ENCODE measurements at regions not wholly inside any gene's neighbourhood (a gene's known extent, or its start where the extent isn't known, plus 50 kb on each side); places are given as distances from the start of the nearest gene placed in this dataset.

DNA sequence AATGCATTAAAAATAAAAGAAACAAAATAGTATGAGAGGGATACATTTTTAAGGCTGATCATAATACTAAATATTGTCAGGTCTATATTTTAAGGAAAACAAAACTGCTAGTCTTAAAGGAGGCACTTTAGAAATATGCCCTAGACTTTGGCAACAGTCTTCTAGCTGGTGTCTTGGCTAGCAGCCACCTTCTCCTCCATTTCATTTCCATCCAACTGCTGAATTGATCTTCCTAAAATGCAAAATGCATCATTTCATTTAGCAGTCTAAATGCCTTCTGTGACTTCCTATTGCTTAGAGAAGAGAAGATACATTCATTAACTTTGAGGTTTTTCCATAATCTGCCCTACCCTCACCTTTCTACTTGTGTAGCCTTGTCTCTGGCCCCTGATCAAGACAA lies 1404.1 kb downstream of the CDH11 start:
- no peaks in the 10 kb centered on the region for H3K79me2 ChIP-seq (ENCODE audit: insufficient read depth, low read length)
- no peak overlapping the region for H2BK12ac ChIP-seq (ENCODE audit: insufficient read length, low read depth, low read length)
- H3K14ac ChIP-seq (ENCODE audit: insufficient read depth, low read length): no peak overlapping the region
- no peaks in the 10 kb centered on the region for H3K4me1 ChIP-seq (ENCODE audit: insufficient read depth, low read length)
- H4K20me1 ChIP-seq (ENCODE audit: control insufficient read depth, insufficient read depth, insufficient read length): no peaks in the 10 kb centered on the region
- H4K8ac ChIP-seq (replicated peaks; ENCODE audit: insufficient read length, low read depth, low read length): no peak overlapping the region
- no peak overlapping the region for H3K4ac ChIP-seq (ENCODE audit: low read depth, low read length)
- no peak overlapping the region for H3K4me3 Mint-ChIP-seq
- no peak overlapping the region for H3K27ac Mint-ChIP-seq
- peaks cover 6 to 8% of the 10 kb centered on the region in 2 experiments; a peak in 3 of 5 replicates for H3K9me3 Mint-ChIP-seq
- H2BK120ac ChIP-seq (ENCODE audit: low read depth, low read length, poor library complexity, severe bottlenecking): no peak overlapping the region
- no peak overlapping the region for H3K23ac ChIP-seq (ENCODE audit: insufficient read length, low read depth, low read length)
- no peak overlapping the region for H3K4me2 ChIP-seq (ENCODE audit: insufficient read depth, insufficient read length, low read length)
- H3K18ac ChIP-seq (ENCODE audit: insufficient read length, low read depth, low read length): no peak overlapping the region
- no peak overlapping the region for H3K9ac ChIP-seq (ENCODE audit: extremely low read depth, insufficient read length, low read length)
- H3K23me2 ChIP-seq (ENCODE audit: insufficient read length, low read depth, low read length, poor library complexity, severe bottlenecking): no peaks in the 10 kb centered on the region
- no peak overlapping the region for H3K27ac ChIP-seq (ENCODE audit: insufficient read length, low read depth, low read length)
- H3T11ph ChIP-seq (ENCODE audit: low read length): no peak overlapping the region
- H2BK5ac ChIP-seq (ENCODE audit: insufficient read length, low read length): no peak overlapping the region
- peaks cover 14 to 23% of the 10 kb centered on the region in 2 experiments for H3K4me1 Mint-ChIP-seq
- H3K56ac ChIP-seq (ENCODE audit: insufficient read length, low read depth, low read length): no peak overlapping the region
- no peaks in the 10 kb centered on the region for H3K27me3 ChIP-seq (ENCODE audit: insufficient read depth, low read length)
- H2BK15ac ChIP-seq (ENCODE audit: low read depth, low read length): no peak overlapping the region
- no peaks in the 10 kb centered on the region for H3K27me3 Mint-ChIP-seq (ENCODE audit: low read depth)
- no peak for TF ChIP-seq CTCF (conservative IDR thresholded peaks at IDR 0.05)
- H2BK20ac ChIP-seq (ENCODE audit: low read depth, low read length, poor library complexity, severe bottlenecking): no peak overlapping the region
- no peak for DNase-seq
- H3K79me1 ChIP-seq (ENCODE audit: insufficient read depth, low read depth, low read length, poor library complexity, severe bottlenecking): no peaks in the 10 kb centered on the region
- H4K91ac ChIP-seq (ENCODE audit: insufficient read length, low read depth, low read length): no peak overlapping the region
- no peaks in the 10 kb centered on the region for H3K9me3 ChIP-seq (ENCODE audit: control insufficient read depth, low read depth, low read length)
- H2AK5ac ChIP-seq (ENCODE audit: insufficient read length, low read length): no peak overlapping the region
- H2AFZ ChIP-seq (ENCODE audit: low read length): no peak overlapping the region
- peaks cover 2 to 25% (median 6%) of the 10 kb centered on the region in 3 experiments; a peak in 4 of 7 replicates for H3K36me3 Mint-ChIP-seq (ENCODE audit: insufficient read depth in 1 of 3, low read depth in 3 of 3)
- no peak overlapping the region for H4K5ac ChIP-seq (ENCODE audit: insufficient read length, low read depth, low read length)

Measured in H9 (cell line).